GM23338 (cell line): ENCODE measurements at regions not wholly inside any gene's neighbourhood (a gene's known extent, or its start where the extent isn't known, plus 50 kb on each side); places are given as distances from the start of the nearest gene placed in this dataset.

Experiments used
- ATAC-seq: fragments of 200-7000 bp; cut with Tn5 transposase; 3 replicates; pipeline ENCODE4 v1.9.1; 2020
- DNase-seq: peaks from one replicate; pipeline ENCODE4 v3.0.0-alpha.2; 2015; ENCODE audit warnings: low spot score
- H2AFZ ChIP-seq: fragments of 200-600 bp; sonication (generic); 2 replicates; pipeline ENCODE4 v1.8.0; 2016; ENCODE audit warnings: antibody characterized with exemption, mild to moderate bottlenecking, moderate library complexity
- H3F3A ChIP-seq: fragments of 200-600 bp; sonication (generic); replicated peaks from 2 replicates; pipeline ENCODE4 v1.8.0; 2017; ENCODE audit warnings: antibody characterized with exemption, mixed run types, low read depth
- H3K27ac ChIP-seq: fragments of 200-600 bp; sonication (generic); 2 replicates; pipeline ENCODE4 v1.6.1; 2016; ENCODE audit warnings: low read depth
- H3K27me3 ChIP-seq: fragments of 200-600 bp; sonication (generic); 2 replicates; pipeline ENCODE4 v1.8.0; 2016; ENCODE audit warnings: mild to moderate bottlenecking, mixed run types, moderate library complexity; ENCODE audit not compliant: insufficient read depth
- H3K36me3 ChIP-seq: fragments of 200-600 bp; sonication (generic); 2 replicates; pipeline ENCODE4 v1.8.0; 2016; ENCODE audit warnings: mild to moderate bottlenecking; ENCODE audit not compliant: insufficient read depth
- H3K4me1 ChIP-seq: fragments of 200-600 bp; sonication (generic); 2 replicates; pipeline ENCODE4 v1.8.0; 2016; ENCODE audit warnings: mild to moderate bottlenecking, moderate library complexity; ENCODE audit not compliant: insufficient read depth
- H3K4me2 ChIP-seq: fragments of 200-600 bp; sonication (generic); 2 replicates; pipeline ENCODE4 v1.7.1; 2017; ENCODE audit warnings: mixed run types
- H3K4me3 ChIP-seq: fragments of 200-600 bp; sonication (generic); 2 replicates; pipeline ENCODE4 v1.6.1; 2016; ENCODE audit warnings: mixed run types
- H3K79me2 ChIP-seq: fragments of 200-600 bp; sonication (generic); replicated peaks from 2 replicates; pipeline ENCODE4 v1.8.0; 2017; ENCODE audit warnings: mild to moderate bottlenecking; ENCODE audit not compliant: insufficient read depth
- H3K9me2 ChIP-seq: fragments of 200-600 bp; sonication (generic); 2 replicates; pipeline ENCODE4 v1.8.0; 2017; ENCODE audit not compliant: insufficient read depth
- H4K20me1 ChIP-seq: fragments of 200-600 bp; sonication (generic); replicated peaks from 2 replicates; pipeline ENCODE4 v1.8.0; 2017; ENCODE audit warnings: mild to moderate bottlenecking; ENCODE audit not compliant: insufficient read depth
- H3K27ac Mint-ChIP-seq: 2 replicates; pipeline ENCODE4 v1.8.0; 2020; ENCODE audit warnings: inconsistent platforms, mild to moderate bottlenecking, moderate library complexity, mixed read lengths
- H3K27me3 Mint-ChIP-seq: 3 replicates; pipeline ENCODE4 v1.8.0; 2022; ENCODE audit warnings: low read depth, mild to moderate bottlenecking, moderate library complexity, mixed read lengths, inconsistent platforms; ENCODE audit not compliant: insufficient read depth, poor library complexity
- H3K36me3 Mint-ChIP-seq: 3 replicates; pipeline ENCODE4 v1.8.0; 2021; ENCODE audit warnings: low read depth, mild to moderate bottlenecking, inconsistent platforms, moderate library complexity, mixed read lengths
- H3K4me1 Mint-ChIP-seq: 3 replicates; pipeline ENCODE4 v1.8.0; 2020; ENCODE audit warnings: mild to moderate bottlenecking, inconsistent platforms, mixed read lengths
- H3K4me3 Mint-ChIP-seq: 3 replicates; pipeline ENCODE4 v1.8.0; 2021; ENCODE audit warnings: moderate library complexity, mild to moderate bottlenecking, inconsistent platforms, mixed read lengths
- H3K9me3 Mint-ChIP-seq: 3 replicates; pipeline ENCODE4 v1.8.0; 2020; ENCODE audit warnings: moderate library complexity, mild to moderate bottlenecking, inconsistent platforms, mixed read lengths
- CREB1 ChIP-seq: fragments of 250-450 bp; sonication (Bioruptor Pico); IDR thresholded peaks from 2 replicates; pipeline ENCODE4 v1.5.0; 2020; ENCODE audit warnings: low read depth, mild to moderate bottlenecking, moderate library complexity
- EZH2 ChIP-seq: fragments of 200-600 bp; sonication (generic); IDR thresholded peaks from one replicate; pipeline ENCODE4 v1.8.0; 2017; ENCODE audit warnings: antibody characterized with exemption, mild to moderate bottlenecking, low read depth; ENCODE audit not compliant: unreplicated experiment
- STAT1 ChIP-seq: IDR thresholded peaks from one replicate; pipeline ENCODE4 v1.6.1; 2016; ENCODE audit warnings: antibody characterized with exemption; ENCODE audit not compliant: unreplicated experiment
- ZNF114 ChIP-seq: fragments of 250-450 bp; sonication (Bioruptor Pico); IDR thresholded peaks from 2 replicates; pipeline ENCODE4 v1.5.0; 2020; ENCODE audit warnings: mild to moderate bottlenecking, moderate library complexity
- ZNF331 ChIP-seq: fragments of 250-450 bp; sonication (Bioruptor Pico); IDR thresholded peaks from 2 replicates; pipeline ENCODE4 v1.5.0; 2020; ENCODE audit warnings: low read depth, mild to moderate bottlenecking, moderate library complexity
- ZNF462 ChIP-seq: fragments of 250-450 bp; sonication (Bioruptor Pico); IDR thresholded peaks from 2 replicates; pipeline ENCODE4 v1.5.0; 2020; ENCODE audit warnings: mild to moderate bottlenecking, moderate library complexity
- TF ChIP-seq, protein P1 (sequence below): IDR thresholded peaks from one replicate; pipeline ENCODE4 v1.6.1; 2018; ENCODE audit warnings: antibody characterized with exemption; ENCODE audit not compliant: unreplicated experiment

- TF ChIP-seq ZNF462 (CRISPR knock-in tag): no peak
- TF ChIP-seq, protein P1, sequence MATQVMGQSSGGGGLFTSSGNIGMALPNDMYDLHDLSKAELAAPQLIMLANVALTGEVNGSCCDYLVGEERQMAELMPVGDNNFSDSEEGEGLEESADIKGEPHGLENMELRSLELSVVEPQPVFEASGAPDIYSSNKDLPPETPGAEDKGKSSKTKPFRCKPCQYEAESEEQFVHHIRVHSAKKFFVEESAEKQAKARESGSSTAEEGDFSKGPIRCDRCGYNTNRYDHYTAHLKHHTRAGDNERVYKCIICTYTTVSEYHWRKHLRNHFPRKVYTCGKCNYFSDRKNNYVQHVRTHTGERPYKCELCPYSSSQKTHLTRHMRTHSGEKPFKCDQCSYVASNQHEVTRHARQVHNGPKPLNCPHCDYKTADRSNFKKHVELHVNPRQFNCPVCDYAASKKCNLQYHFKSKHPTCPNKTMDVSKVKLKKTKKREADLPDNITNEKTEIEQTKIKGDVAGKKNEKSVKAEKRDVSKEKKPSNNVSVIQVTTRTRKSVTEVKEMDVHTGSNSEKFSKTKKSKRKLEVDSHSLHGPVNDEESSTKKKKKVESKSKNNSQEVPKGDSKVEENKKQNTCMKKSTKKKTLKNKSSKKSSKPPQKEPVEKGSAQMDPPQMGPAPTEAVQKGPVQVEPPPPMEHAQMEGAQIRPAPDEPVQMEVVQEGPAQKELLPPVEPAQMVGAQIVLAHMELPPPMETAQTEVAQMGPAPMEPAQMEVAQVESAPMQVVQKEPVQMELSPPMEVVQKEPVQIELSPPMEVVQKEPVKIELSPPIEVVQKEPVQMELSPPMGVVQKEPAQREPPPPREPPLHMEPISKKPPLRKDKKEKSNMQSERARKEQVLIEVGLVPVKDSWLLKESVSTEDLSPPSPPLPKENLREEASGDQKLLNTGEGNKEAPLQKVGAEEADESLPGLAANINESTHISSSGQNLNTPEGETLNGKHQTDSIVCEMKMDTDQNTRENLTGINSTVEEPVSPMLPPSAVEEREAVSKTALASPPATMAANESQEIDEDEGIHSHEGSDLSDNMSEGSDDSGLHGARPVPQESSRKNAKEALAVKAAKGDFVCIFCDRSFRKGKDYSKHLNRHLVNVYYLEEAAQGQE: no peak
- no peak for TF ChIP-seq CREB1 (CRISPR knock-in tag)
Observed at GRCh38 chr20:24384865-24385264, 84.6 kb upstream of the SYNDIG1 start (continued).

DNA sequence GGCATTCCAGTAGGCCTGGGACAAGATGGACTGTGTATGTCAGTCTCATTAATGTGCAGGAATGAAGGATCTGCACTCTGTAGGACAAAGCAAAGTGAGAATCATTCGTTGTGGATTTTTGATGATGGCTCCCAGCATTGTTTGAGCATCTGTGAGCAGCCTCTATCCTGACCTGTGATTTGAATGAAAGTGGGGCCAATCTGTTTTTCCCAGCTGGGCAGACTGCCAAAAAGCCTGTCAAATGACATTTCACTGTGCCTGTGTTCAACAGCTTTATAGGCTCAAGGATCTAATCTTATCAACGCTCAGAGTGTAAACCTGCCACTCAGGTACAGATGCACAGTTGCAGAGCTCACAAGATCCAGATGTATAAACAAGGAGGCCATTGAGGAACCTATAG, 86.7 kb upstream of the SYNDIG1 start:
- H3K4me3 ChIP-seq: no peak overlapping the region
- no peaks in the 10 kb centered on the region for H3K36me3 ChIP-seq
- no peak overlapping the region for H3K27ac ChIP-seq
- no peak for ATAC-seq
- 0 out of 2 replicates have a peak, but pooled peaks cover 3% of the 10 kb centered on the region for H3K9me2 ChIP-seq
- H3K36me3 Mint-ChIP-seq: no peaks in the 10 kb centered on the region
- H3K27me3 ChIP-seq: no peaks in the 10 kb centered on the region
- DNase-seq: no peak
- peaks cover 2% of the 10 kb centered on the region for H3K27me3 Mint-ChIP-seq
- H3K4me1 ChIP-seq: no peaks in the 10 kb centered on the region
- H3F3A ChIP-seq: no peaks in the 10 kb centered on the region
- no peak overlapping the region for H3K4me2 ChIP-seq
- no peak overlapping the region for H3K4me3 Mint-ChIP-seq
- no peaks in the 10 kb centered on the region for H3K79me2 ChIP-seq
- no peaks in the 10 kb centered on the region for H3K9me3 Mint-ChIP-seq
- no peak overlapping the region for H3K27ac Mint-ChIP-seq
- no peaks in the 10 kb centered on the region for H4K20me1 ChIP-seq
- H3K4me1 Mint-ChIP-seq: peaks cover 11% of the 10 kb centered on the region; the same call in 2 of the 3 replicates
- H2AFZ ChIP-seq: no peak overlapping the region
- TF ChIP-seq STAT1 (no peak), CREB1 (CRISPR knock-in tag) (no peak), ZNF114 (no peak), EZH2 (no peak), ZNF331 (CRISPR knock-in tag) (no peak)
